H1 (cell line): ENCODE measurements at regions not wholly inside any gene's neighbourhood (a gene's known extent, or its start where the extent isn't known, plus 50 kb on each side); places are given as distances from the start of the nearest gene placed in this dataset.

ENCODE experiments used
- CTCF ChIA-PET: fragments of 300-600 bp; sonication (Branson Sonifier 250); formaldehyde crosslinking; loops from one replicate; lab custom pipeline; 2021; ENCODE audit not compliant: partially characterized antibody; lab: Charles Lee
- POLR2A ChIA-PET: fragments of 300-600 bp; sonication (Branson Sonifier 250); formaldehyde crosslinking; loops from one replicate; lab custom pipeline; 2021; ENCODE audit warnings: inconsistent platforms; ENCODE audit not compliant: partially characterized antibody; lab: Charles Lee
- DNase-seq, 2 experiments: peaks; one replicate each; pipeline versions ENCODE4 v3.0.0 to v3.0.0-alpha.2; 2010 to 2022; ENCODE audit warnings: low spot score in 2 of 2, low read depth in 1 of 2, mixed read lengths in 1 of 2
- FAIRE-seq: peaks from 2 replicates; lab custom pipeline; 2011; peaks lifted over from hg19 to GRCh38; lab: Jason Lieb, UNC
- H2AFZ ChIP-seq: 2 replicates; pipeline ENCODE4 v1.8.1; 2012; ENCODE audit warnings: low read length, inconsistent platforms
- H2AK5ac ChIP-seq: 2 replicates; pipeline ENCODE4 v1.6.1; 2013; ENCODE audit warnings: low read depth, low read length
- H2BK120ac ChIP-seq: replicated peaks from 2 replicates; pipeline ENCODE3; 2013; ENCODE audit warnings: low read depth, low read length, inconsistent platforms
- H2BK12ac ChIP-seq: 2 replicates; pipeline ENCODE4 v1.6.1; 2013; ENCODE audit warnings: low read depth, low read length
- H2BK15ac ChIP-seq: 2 replicates; pipeline ENCODE4 v1.6.1; 2013; ENCODE audit warnings: low read length
- H2BK20ac ChIP-seq: 2 replicates; pipeline ENCODE4 v1.6.1; 2013; ENCODE audit warnings: low read length
- H2BK5ac ChIP-seq: 2 replicates; pipeline ENCODE4 v1.6.1; 2013; ENCODE audit warnings: low read depth, low read length
- H3K14ac ChIP-seq: 2 replicates; pipeline ENCODE4 v1.6.1; 2013; ENCODE audit warnings: inconsistent platforms; ENCODE audit not compliant: insufficient read length
- H3K18ac ChIP-seq: 2 replicates; pipeline ENCODE4 v1.6.1; 2013; ENCODE audit warnings: low read length; ENCODE audit errors: extremely low read depth
- H3K23ac ChIP-seq: 2 replicates; pipeline ENCODE4 v1.6.1; 2013; ENCODE audit warnings: inconsistent platforms; ENCODE audit not compliant: insufficient read length
- H3K23me2 ChIP-seq: 2 replicates; pipeline ENCODE4 v1.6.1; 2013; ENCODE audit warnings: low read depth, low read length
- H3K27ac ChIP-seq: 2 replicates; pipeline ENCODE4 v1.6.1; 2011; ENCODE audit warnings: low read depth, low read length, inconsistent platforms
- H3K27me3 ChIP-seq, 4 experiments: replicated peaks in 1 of 4; 1 replicate in 1 of 4; 2 replicates in 3 of 4; pipeline versions ENCODE4 v1.6.1 to v1.8.1; 2011 to 2013; ENCODE audit warnings: low read length in 3 of 4, mild to moderate bottlenecking in 3 of 4, inconsistent platforms in 2 of 4, mixed read lengths in 2 of 4, moderate library complexity in 1 of 4; ENCODE audit not compliant: control insufficient read depth in 3 of 4, insufficient read depth in 3 of 4; ENCODE audit errors: extremely low read depth in 1 of 4
- H3K36me3 ChIP-seq, 4 experiments: 2 replicates each; pipeline versions ENCODE4 v1.6.1 to v1.8.1; 2011 to 2013; ENCODE audit warnings: mild to moderate bottlenecking in 4 of 4, low read length in 3 of 4, moderate library complexity in 2 of 4, control low read depth in 1 of 4, inconsistent platforms in 1 of 4; ENCODE audit not compliant: insufficient read depth in 4 of 4, control insufficient read depth in 2 of 4
- H3K4ac ChIP-seq: replicated peaks from 2 replicates; pipeline ENCODE3; 2013; ENCODE audit warnings: low read length, low read depth, mixed read lengths, inconsistent platforms; ENCODE audit not compliant: insufficient read length
- H3K4me1 ChIP-seq, 4 experiments: replicated peaks in 1 of 4; 1 replicate in 1 of 4; 2 replicates in 3 of 4; pipeline versions ENCODE4 v1.6.1 to v1.8.1; 2011 to 2013; ENCODE audit warnings: low read length in 3 of 4, inconsistent platforms in 2 of 4, mixed read lengths in 1 of 4; ENCODE audit not compliant: insufficient read depth in 4 of 4, control insufficient read depth in 3 of 4
- H3K4me2 ChIP-seq, 2 experiments: 2 replicates each; pipeline versions ENCODE4 v1.6.1 to v1.8.1; 2011 to 2013; ENCODE audit warnings: low read depth in 2 of 2, low read length in 2 of 2, control low read depth in 1 of 2, inconsistent platforms in 1 of 2, mild to moderate bottlenecking in 1 of 2; ENCODE audit not compliant: insufficient read depth in 1 of 2
- H3K4me3 ChIP-seq, 4 experiments: fragments of 200-600, 300-600 bp in 1 of 4; sonication (generic), shearing (Covaris generic), sonication (Bioruptor Twin) in 1 of 4; 2 replicates each; pipeline versions ENCODE4 v1.5.1 to v1.8.1; 2011 to 2016; ENCODE audit warnings: low read length in 4 of 4, low read depth in 3 of 4, control low read depth in 2 of 4, inconsistent platforms in 2 of 4, mild to moderate bottlenecking in 2 of 4, mixed read lengths in 1 of 4, moderate library complexity in 1 of 4; ENCODE audit not compliant: insufficient read depth in 2 of 4; ENCODE audit errors: extremely low read depth in 1 of 4
- H3K56ac ChIP-seq: replicated peaks from 2 replicates; pipeline ENCODE3; 2013; ENCODE audit warnings: low read depth, mild to moderate bottlenecking, mixed read lengths, low read length, inconsistent platforms; ENCODE audit not compliant: insufficient read length
- H3K79me1 ChIP-seq: 2 replicates; pipeline ENCODE4 v1.6.1; 2013; ENCODE audit warnings: low read depth, low read length, control low read depth
- H3K79me2 ChIP-seq, 2 experiments: 2 replicates each; pipeline versions ENCODE4 v1.6.1 to v1.8.1; 2012 to 2013; ENCODE audit warnings: low read length in 2 of 2, mild to moderate bottlenecking in 2 of 2, inconsistent platforms in 1 of 2; ENCODE audit not compliant: insufficient read depth in 2 of 2, control insufficient read depth in 1 of 2
- H3K9ac ChIP-seq, 4 experiments: replicated peaks in 1 of 4; 1 replicate in 1 of 4; 2 replicates in 3 of 4; pipeline versions ENCODE4 v1.6.1 to v1.8.1; 2011 to 2013; ENCODE audit warnings: low read depth in 3 of 4, low read length in 3 of 4, control low read depth in 2 of 4, mild to moderate bottlenecking in 2 of 4, moderate library complexity in 2 of 4, inconsistent platforms in 1 of 4; ENCODE audit errors: extremely low read depth in 1 of 4
- H3K9me3 ChIP-seq, 2 experiments: 2 replicates each; pipeline versions ENCODE4 v1.6.1 to v1.8.1; 2012 to 2013; ENCODE audit warnings: mild to moderate bottlenecking in 2 of 2, moderate library complexity in 2 of 2, control low read depth in 1 of 2, inconsistent platforms in 1 of 2, low read depth in 1 of 2, low read length in 1 of 2, mixed read lengths in 1 of 2; ENCODE audit not compliant: insufficient read depth in 2 of 2
- H4K20me1 ChIP-seq, 2 experiments: replicated peaks in 1 of 2; 2 replicates each; pipeline versions ENCODE3 to v1.8.1; 2011 to 2013; ENCODE audit warnings: inconsistent platforms in 2 of 2, low read length in 2 of 2, mild to moderate bottlenecking in 1 of 2; ENCODE audit not compliant: insufficient read depth in 2 of 2, control insufficient read depth in 1 of 2
- H4K5ac ChIP-seq: 2 replicates; pipeline ENCODE4 v1.6.1; 2013; ENCODE audit warnings: low read length, low read depth, mixed read lengths, inconsistent platforms; ENCODE audit not compliant: insufficient read length
- H4K8ac ChIP-seq: 2 replicates; pipeline ENCODE4 v1.8.0; 2013; ENCODE audit warnings: mild to moderate bottlenecking, moderate library complexity, low read length, inconsistent platforms; ENCODE audit not compliant: insufficient read depth; ENCODE audit errors: extremely low read depth
- H4K91ac ChIP-seq: replicated peaks from 2 replicates; pipeline ENCODE3; 2013; ENCODE audit warnings: low read length, mixed read lengths, inconsistent platforms; ENCODE audit not compliant: insufficient read length
- CHD1 ChIP-seq: IDR thresholded peaks from 2 replicates; pipeline ENCODE4 v1.6.1; 2012; ENCODE audit warnings: low read depth, low read length, improper control_type of control experiment
- CREB1 ChIP-seq: IDR thresholded peaks from 2 replicates; pipeline ENCODE4 v1.6.1; 2012; ENCODE audit warnings: inconsistent platforms
- KDM1A ChIP-seq: fragments of 200-600, 300-600 bp; sonication (generic); IDR thresholded peaks from 2 replicates; pipeline ENCODE4 v1.7.1; 2016; ENCODE audit warnings: mild to moderate bottlenecking, low read length, borderline replicate concordance
- SAP30 ChIP-seq: fragments of 300-600 bp; sonication (generic); IDR thresholded peaks from 2 replicates; pipeline ENCODE4 v1.7.1; 2012; ENCODE audit warnings: low read length, moderate library complexity, mild to moderate bottlenecking, inconsistent platforms; ENCODE audit not compliant: insufficient read depth, insufficient replicate concordance
- TBP ChIP-seq: IDR thresholded peaks from 2 replicates; pipeline ENCODE4 v1.6.1; 2011; ENCODE audit warnings: low read depth, low read length, improper control_type of control experiment
- WGBS, 2 experiments: shearing (Covaris generic) in 1 of 2; methylation state at CpG; one replicate each; pipeline versions ENCODE4 v1.1.6 to v1.1.7; 2013 to 2015; ENCODE audit warnings: low lambda C conversion rate in 2 of 2, mixed read lengths in 2 of 2, inconsistent platforms in 1 of 2, low coverage in 1 of 2, missing lambda C conversion rate in 1 of 2; ENCODE audit not compliant: insufficient replicate concordance in 2 of 2, insufficient coverage in 1 of 2, insufficient read length in 1 of 2; ENCODE audit errors: extremely low coverage in 1 of 2, missing lambda C conversion rate in 1 of 2; 5-methylcytosine and 5-hydroxymethylcytosine counted together

- no peak overlapping the region for H4K5ac ChIP-seq
- WGBS, 2 experiments, result 98% methylated on average over 5 of the region's 5 CpGs; no CpG with 5 or more reads in 1 of the 2 experiments
- no peaks in the 10 kb centered on the region for H3K79me1 ChIP-seq
- CTCF ChIA-PET, result no interaction called here
- no peaks in the 10 kb centered on the region for H4K20me1 ChIP-seq
- no peak overlapping the region for H2BK20ac ChIP-seq
- H2BK5ac ChIP-seq, result no peak overlapping the region
- peaks cover 0 to 2% (median 0%) of the 10 kb centered on the region in 4 experiments; a peak in 2 of 7 replicates for H3K4me1 ChIP-seq
- H2BK120ac ChIP-seq, result no peak overlapping the region
- H4K8ac ChIP-seq, result peak overlapping the region; percentile 57; the same call in 1 of the 2 replicates
- H3K4ac ChIP-seq, result no peak overlapping the region
- H2AK5ac ChIP-seq, result no peak overlapping the region
- no peak overlapping the region for H2BK15ac ChIP-seq
- H3K4me2 ChIP-seq, result no peak overlapping the region
- no peak overlapping the region for H2BK12ac ChIP-seq
- no peak for DNase-seq
- no peak overlapping the region for H3K9ac ChIP-seq
- TF ChIP-seq SAP30 (no peak), CREB1 (no peak), KDM1A (peak; percentile 60; the same call in 1 of the 2 replicates), TBP (no peak), CHD1 (no peak)
- TF ChIP-seq, all 59 proteins: peak for 1
- Histone ChIP-seq H3K4me3 (no peak overlapping the region), H3K23me2 (no peaks in the 10 kb centered on the region), H3K14ac (no peak overlapping the region), H3K23ac (no peak overlapping the region), H3K27me3 (no peaks in the 10 kb centered on the region), H3K56ac (no peak overlapping the region), H3K79me2 (no peaks in the 10 kb centered on the region), H3K36me3 (no peaks in the 10 kb centered on the region), H2AFZ (no peak overlapping the region), H4K91ac (no peak overlapping the region), H3K27ac (no peak overlapping the region), H3K18ac (no peak overlapping the region), H3K9me3 (no peaks in the 10 kb centered on the region)
- POLR2A ChIA-PET, result no interaction called here
- no peak for FAIRE-seq
Observed at GRCh38 chr20:48214601-48215000, 429.3 kb upstream of the SULF2 start.
